ENCODE measurements at regions not wholly inside any gene's neighbourhood (a gene's known extent, or its start where the extent isn't known, plus 50 kb on each side); places are given as distances from the start of the nearest gene placed in this dataset.
A peak's percentile ranks its signal among the peaks of the same experiment; 100 is the strongest.
"Not testable (repeated sequence)": the region's sequence is repeated elsewhere in the genome, so short reads cannot be mapped to it uniquely, and the experiment has no call there.

DNA sequence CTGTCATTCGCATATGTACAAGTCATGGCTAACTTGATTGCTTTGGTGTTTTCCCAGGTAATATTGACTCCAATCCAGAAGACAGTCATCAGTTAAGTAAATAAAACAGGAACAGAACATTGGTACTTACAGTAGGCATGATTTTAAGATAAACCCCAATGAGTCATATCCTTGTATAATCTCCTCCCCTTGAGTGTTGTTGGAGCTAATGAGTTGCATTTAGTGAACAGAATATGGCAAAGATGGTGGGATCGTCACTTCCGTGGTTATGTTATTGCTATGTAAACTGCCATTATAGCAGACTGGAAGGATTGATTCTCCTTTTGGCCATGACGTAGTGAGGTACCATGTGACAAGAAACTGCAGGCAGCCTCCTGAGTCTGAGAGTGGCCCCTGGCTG, 102.2 kb downstream of the TMX1 start:
- peak; percentile 88 for DNase-seq (ENCODE audit: low spot score)

DNA sequence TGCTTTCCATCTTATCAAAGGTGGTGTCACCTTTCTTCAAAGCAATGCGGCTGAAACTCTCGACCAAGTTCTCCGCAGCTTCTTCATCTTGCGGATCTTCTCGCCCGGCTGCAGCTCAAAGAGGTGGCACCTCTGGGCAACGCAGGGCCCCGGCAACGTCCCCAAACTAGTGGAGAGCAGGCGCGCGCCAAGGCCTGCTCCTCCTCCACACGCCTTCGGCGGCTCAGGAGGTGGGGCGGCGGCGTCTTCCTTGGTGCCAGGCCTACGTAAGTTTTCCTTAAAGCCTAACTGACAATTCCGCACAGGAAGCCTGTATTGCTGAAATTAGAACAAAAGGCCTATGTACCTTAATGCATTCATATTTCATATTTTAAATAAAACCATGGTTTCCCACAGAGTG, 112.0 kb downstream of the TMX1 start:
- no peak for DNase-seq (ENCODE audit: low spot score)

DNA sequence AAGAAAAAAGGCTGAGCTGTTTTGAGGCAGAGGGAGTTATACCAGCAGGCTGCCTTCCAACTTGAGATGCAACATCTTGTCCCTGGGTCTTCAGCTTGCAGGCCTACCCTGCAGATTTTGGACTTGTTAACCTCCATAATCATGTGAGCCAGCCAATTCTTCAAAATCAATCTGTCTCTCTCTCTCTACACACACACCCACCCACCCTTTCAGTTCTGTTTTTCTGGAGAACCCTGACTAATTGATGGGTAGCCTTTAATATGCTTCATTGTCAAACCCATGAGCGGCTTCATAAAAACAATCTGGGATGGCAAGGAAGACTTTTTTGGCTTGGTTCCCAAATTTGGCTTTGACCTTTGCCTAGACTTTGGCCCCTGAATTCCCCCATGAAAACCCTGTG, 113.9 kb downstream of the TMX1 start:
- DNase-seq (ENCODE audit: low spot score): no peak

DNA sequence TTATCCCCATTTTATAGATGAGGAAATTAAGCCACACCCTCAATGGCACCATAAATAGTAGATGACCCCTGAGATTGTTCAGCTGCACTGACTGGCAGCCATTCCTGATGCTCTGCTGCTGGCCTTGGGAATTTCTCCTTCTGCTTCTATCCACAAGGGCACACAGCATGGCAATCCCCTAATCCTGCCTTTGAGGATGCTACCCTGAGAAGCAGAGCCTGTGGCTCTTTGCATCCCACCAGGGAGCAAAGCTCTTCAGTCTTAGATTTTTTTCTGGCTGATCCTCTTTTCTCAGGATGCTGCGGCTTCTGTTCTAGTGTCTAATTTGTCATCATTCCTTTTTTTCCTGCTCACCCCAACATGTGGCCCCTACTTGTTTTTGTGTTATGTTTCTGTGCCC, 114.8 kb downstream of the TMX1 start:
- DNase-seq (ENCODE audit: low spot score): no peak

DNA sequence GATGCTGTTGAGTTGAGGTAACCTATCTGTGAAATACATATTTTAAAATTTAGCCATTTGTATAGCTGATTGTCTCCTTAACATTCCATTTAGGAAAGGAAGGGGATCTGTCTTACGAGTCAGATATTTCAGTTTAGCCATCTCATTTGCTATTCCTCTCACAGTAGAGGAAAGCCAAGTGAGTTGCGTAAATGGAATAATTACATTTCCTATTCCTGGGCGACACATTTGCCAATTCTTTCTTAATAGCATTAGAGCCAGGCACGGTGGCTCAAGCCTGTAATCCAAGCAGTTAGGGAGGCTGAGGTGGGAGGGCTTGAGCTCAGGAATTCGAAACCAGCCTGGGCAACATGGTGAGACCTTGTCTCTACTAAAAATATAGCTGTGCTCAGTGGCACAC, 116.3 kb downstream of the TMX1 start:
- no peak for DNase-seq (ENCODE audit: low spot score)

DNA sequence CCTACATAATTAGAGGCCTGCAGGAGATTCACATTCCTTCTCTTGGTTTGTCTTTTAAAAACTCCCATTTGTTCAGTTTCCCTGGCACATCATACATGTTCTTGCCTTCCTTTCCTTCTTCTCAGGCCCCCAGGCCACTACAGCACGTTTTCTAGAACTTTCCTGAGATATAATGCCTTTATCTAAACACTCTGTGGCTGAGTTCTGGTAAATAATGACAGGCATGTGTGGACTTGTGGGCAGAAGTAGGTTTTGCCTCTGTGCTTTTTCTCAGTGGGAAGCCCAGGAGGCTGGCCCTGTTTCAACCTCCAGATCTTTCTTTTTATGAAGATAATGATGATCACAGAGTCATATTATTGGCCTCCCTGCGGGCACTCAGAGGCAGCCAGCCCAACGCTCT, 117.2 kb downstream of the TMX1 start:
- peak; percentile 62 for DNase-seq (ENCODE audit: low spot score)

DNA sequence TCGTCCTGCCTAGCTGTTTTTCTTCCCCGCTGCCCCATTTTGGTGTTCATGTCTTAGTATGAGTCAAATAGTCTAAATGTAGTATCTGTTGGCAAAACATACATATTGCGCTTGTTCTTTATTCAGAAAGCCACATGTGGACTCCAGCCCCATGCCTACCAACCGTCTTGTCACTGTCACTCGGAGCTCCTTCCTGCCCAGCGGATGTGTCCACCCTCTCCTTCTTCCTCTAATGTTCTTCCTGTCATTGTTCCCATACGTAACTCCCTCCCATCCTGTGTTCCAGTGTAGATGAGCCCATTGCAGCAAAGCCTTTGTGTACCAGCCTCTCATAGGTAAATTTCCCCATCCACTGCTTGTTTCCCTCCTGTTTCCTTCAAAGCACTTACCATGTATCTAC, 120.5 kb downstream of the TMX1 start:
- DNase-seq (ENCODE audit: low spot score): no peak

DNA sequence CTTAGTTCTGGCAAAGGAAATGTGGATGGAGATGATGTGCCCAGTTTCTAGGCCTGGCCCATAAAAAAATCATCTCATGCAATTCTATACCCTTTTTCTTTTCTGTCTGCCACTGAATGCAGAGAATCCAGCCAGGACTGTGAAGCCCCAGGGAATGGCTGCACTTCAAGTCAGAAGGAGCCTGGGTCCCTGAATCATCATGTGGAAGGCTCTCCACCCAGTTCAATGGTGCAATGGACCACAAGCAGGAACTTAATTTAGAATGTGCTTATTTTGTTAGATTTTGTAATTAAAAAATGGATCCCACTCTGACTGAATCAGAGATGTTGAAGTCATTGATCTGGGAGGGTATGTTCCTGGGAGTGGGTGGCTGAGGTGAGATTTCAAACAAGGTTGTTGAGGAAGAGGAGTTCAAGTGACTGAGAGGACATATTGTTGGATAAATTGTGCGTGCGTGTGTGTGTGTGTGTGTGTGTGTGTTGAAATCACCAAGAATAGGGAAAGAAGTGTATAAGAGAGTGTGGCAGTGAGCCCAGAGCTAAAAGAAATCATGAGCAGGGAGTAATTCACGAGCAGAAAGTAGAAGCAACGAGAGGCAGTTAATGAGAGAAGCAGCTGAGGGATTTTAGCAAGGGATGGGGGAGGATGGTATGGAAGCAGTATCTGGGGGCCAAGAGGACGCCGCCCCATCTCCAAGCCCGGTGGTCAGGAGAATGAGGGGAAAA, 125.4 kb downstream of the TMX1 start:
- DNase-seq (ENCODE audit: low spot score): no peak

DNA sequence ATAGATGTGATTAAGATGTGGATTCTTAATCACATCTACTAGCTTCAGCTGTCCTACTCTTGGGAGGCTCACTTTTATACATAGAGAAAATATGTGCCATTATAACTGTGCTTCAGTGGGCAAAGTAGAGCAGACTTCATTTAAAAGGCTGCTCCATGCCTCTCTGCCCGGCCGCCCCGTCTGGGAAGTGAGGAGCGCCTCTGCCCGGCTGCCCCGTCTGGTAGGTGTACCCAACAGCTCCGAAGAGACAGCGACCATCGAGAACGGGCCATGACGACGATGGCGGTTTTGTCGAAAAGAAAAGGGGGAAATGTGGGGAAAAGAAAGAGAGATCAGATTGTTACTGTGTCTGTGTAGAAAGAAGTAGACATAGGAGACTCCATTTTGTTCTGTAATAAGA, 126.4 kb downstream of the TMX1 start:
- not testable (repeated sequence) for DNase-seq (ENCODE audit: low spot score)

DNA sequence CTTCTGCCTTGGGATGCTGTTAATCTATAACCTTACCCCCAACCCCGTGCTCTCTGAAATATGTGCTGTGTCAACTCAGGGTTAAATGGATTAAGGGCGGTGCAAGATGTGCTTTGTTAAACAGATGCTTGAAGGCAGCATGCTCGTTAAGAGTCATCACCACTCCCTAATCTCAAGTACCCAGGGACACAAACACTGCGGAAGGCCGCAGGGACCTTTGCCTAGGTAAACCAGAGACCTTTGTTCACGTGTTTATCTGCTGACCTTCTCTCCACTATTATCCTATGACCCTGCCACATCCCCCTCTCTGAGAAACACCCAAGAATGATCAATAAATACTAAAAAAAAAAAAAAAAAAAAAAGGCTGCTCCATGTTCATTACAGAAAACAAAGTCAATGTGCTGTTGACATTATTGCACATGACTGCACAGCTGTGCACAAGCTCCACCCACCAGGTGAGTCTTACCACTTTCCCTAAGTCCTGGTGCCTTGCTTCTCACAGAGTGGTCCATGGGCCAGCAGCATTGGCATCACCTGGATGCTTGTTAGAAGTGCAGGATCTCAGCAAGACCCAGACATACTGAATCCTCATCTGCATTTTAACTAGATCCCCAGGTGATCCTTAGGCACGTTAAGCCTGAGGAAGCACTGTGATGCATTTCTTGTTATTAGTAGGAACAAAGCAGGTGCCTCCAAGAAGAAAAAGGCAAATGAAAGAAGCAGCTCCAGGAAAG, 127.0 kb downstream of the TMX1 start:
- not testable (repeated sequence) for DNase-seq (ENCODE audit: low spot score)

DNA sequence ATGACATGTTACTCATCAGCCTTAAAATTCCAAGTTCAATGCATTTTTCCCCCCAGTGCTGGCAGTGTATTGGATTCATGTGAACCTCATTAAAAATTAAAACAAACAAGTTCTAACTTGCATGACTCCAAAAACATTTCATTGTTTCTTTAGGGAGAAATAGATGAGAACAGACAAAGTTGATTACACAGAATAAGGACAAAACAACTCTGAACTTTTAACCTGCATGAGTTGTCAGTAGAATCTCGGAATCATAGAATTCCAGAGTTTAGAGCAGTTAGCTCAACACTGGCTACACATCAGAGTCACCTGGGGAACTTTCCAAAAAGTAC, 127.5 kb downstream of the TMX1 start:
- no peak for DNase-seq (ENCODE audit: low spot score)

DNA sequence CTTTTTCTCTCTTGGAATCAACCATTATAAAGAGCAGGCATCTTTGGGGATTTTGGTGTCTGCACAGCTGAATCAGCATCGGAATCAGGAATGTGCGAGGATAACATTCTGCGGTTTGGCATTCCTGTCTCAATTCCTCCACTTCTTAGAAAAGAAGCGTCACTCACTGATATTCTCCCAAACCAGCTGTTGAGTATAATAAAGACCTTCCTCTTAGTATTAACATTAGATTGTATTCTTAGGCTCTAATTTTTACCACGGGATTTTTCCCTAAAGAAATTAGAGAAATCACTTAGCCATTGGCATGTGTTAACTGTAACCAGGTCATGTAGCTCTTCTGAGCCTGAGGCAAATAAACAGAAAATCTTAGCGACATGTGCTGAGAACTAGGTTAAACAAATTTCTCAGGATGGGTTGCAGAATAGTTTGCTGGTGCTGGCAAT, 128.7 kb downstream of the TMX1 start:
- peak; percentile 49 for DNase-seq (ENCODE audit: low spot score)

DNA sequence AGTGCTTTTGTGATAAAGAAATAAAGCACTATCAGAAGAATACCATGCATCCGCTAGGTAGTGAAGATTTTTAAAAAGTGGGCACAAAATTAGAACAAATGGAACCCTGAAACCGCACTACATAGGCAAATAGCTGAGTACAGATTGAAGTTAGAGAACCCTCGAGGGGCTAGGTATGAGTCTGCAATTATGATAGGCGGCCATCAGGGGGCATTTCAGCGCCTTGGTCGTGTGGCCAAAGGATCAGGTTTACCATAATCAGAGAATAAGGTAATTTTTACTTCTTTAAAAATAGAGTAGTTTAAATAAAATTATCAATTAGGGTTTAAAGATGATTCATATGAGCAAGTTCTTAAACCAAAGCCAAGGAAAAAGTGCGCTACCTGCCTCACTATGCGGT, 129.8 kb downstream of the TMX1 start:
- no peak for DNase-seq (ENCODE audit: low spot score)

DNA sequence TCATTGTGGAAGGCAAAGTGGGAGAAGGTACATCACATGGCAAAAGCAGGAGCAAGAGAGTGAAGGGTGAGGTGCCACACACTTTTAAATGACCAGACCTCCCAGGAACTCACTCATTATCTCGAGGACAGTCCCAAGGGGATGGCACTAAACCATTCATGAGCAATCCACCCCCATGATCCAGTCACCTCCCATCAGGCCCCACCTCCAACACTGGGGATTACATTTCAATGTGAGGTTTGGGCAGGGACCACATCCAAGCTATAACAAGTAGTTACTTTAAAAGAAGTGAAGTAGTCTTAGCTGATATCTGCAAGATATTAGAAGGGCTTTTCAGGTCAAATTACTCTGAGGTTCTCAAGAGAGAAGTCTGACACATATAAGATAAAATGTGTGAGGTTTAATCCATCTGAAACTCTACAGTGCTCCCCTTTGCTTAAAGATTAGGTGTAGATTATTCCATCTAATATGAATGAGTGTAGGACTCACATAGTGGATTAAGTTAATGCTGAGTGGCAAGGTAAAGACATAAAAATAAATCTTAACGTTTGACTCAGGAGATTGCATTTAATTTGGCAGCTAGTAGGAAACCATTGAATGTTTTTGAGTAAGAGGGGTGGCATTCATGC, 130.8 kb downstream of the TMX1 start:
- no peak for DNase-seq (ENCODE audit: low spot score)

DNA sequence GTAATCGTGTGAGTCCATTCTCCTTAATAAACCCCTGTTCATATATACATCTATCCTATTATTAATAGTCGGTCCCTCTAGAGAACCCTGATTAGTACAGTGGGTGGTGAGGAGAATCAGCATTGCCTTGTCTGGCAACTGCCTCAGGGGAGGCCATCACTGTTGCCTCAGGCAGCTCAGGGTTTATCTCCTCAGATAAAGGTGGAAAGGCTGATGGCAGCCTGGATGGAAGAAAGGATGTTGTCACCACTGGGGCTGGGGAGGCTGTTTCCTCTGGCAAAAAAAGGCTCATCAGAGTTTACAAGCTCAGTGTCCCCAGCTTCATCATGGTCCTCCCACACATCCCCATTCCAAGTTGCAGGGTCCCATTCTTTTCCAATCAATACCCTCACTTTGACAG, 137.1 kb downstream of the TMX1 start:
- DNase-seq (ENCODE audit: low spot score): not testable (repeated sequence)

DNA sequence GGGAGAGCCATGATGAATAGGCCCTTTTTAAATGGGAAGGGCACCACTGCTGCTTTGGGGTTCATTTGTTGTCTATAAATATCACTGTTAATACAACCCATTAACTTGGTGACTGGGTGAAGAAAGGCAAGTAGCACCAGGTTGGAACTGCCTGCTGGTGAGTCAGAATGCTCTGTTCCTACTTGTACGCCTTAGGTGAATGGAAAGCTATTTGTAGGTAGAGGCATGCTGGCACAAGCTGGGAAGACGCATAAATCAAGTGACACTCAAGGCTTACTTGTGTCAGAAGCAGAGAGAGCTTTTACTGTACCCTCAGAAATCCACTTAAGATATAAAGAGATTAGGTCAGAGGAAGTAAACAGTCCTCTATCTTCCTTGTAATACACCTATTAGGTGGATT, 142.5 kb downstream of the TMX1 start:
- no peak for DNase-seq (ENCODE audit: low spot score)

DNA sequence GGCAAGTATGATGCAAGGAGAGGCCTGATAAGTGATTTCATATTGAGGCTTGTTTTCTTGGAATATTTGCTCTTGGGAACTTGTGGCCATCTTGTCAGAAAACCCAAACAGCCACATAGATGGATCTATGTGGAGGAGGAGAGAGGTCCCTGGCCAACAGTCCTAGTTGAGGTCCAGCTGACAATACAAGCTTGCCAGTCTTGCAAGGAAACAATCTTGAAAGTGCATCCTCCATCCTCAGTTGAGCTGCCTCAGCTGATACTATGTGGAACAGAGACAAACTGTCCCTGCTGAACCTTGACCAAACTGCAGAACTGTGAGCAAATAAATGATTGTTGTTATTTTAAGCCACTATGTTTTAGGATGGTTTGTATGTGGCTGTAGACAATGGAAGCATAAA, 146.4 kb downstream of the TMX1 start:
- DNase-seq (ENCODE audit: low spot score): no peak

DNA sequence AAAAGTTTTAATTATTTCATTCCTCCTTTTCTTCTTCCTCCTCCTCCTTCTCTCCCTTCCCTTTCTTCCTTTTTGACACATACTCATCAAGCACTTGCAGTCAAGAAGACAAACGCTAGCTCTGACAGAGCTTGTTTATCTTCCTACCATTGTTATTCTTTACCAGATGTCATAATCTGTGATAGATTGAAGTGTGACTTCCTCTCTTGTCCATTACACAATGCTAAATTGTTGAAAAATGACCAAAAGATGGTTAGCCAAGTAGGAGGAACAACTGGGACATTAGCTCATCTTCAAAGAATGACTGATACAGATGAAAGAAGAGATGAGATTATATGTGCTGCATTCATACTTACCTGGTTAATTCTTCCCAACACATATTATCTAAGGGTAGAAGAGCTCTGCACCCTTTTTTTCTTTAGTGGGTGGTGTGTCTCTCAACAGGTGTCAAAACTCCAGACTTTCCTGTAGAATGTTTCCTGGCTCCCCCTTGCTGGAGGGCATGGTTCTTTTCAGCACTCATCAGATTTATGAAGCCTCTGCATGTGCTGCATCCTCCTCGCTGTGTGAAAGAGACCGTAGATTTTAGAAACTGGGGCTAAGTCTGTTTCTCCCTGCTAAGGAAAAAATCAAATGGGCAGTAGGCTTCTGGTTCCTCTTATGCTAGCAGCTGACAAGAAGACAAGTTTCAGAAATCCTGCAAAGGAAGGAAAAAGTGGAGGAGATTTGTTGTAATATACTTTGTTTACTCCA, 147.1 kb downstream of the TMX1 start:
- DNase-seq (ENCODE audit: low spot score): no peak

DNA sequence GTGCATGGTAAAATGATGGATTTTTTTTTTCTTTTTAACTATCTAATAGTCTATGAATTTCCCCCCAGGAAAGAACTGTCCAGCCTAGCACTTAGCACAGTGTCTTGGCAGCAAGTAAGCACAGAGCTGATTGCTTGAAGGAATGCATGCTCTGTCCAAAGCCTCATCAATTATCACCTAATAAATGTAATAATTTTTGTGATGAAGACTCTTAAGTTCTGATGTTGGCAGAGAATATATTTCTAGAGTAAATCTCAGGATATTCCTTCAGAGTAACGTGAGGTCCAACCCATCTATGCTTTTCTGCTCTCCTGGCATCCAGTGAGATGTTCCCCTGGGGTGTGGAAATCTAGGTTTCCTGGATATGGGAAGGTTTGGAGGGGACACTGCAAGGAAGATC, 152.4 kb downstream of the TMX1 start:
- DNase-seq (ENCODE audit: low spot score): no peak

DNA sequence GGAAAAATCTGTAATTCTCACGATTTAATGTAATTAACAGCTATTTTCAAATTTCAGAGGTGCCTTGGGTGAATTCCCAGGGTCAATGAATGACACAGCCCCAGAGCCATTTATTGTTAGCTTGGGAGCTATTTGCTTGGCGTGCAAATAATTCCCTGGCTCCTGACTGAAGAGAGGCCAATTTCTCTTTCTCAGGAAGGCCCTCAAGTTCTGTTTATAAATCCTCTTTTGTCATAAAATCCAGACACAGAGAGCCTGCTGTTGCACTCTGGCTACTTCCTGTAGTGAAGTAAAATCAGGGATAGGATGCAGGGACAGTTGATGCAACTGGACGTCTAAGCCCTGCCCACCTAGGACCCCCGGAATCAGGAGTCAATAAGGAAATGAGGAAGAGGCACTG, 154.3 kb downstream of the TMX1 start:
- no peak for DNase-seq (ENCODE audit: low spot score)

DNA sequence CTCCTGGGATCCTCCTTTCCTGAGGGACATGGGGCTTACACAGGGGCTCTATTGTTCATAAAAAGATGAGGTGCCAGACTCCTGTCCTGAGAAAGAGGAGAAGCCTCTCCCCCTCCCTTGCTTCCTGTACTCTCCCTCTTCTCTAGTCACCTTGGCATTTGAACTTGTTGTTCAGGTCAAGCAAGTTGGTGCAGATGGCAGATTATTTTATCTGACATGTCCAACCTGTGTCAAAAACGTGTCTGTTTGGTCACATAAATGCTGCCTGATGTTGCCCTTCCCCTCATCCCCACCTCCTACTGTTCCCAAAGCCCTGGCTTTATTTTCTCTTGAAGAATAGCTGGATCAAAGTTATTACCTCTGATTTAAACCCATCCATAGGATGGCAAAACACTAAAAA, 154.8 kb downstream of the TMX1 start:
- DNase-seq (ENCODE audit: low spot score): no peak

DNA sequence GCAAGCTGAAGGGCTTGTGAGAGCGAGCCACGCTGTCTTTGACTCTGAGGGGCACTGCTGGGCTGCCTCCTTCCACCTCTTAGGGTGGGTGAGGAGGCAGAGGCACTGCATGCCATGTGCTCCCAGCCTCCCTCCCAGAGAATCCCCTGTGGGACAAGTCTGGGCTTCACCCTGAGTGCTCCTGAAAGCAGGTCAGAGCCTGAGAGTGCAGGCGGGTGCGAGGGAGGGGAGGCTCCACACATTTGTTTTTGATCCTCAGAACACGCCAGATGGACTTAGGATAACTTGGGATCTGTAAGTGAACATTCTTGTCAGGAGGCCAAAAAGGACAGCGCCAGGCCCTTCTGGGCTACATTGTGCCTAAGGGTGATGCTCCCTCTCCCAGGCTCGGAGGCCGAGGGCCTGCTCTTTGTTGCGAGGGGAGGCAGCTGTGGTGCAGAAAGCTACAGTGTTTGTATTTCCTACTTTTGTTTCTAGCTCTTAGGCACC, 155.4 kb downstream of the TMX1 start:
- peak; percentile 51 for DNase-seq (ENCODE audit: low spot score)

Measured in H4 (cell line).